ENCODE measurements at regions not wholly inside any gene's neighbourhood (a gene's known extent, or its start where the extent isn't known, plus 50 kb on each side); places are given as distances from the start of the nearest gene placed in this dataset.
"Not testable (repeated sequence)": the region's sequence is repeated elsewhere in the genome, so short reads cannot be mapped to it uniquely, and the experiment has no call there.

DNA sequence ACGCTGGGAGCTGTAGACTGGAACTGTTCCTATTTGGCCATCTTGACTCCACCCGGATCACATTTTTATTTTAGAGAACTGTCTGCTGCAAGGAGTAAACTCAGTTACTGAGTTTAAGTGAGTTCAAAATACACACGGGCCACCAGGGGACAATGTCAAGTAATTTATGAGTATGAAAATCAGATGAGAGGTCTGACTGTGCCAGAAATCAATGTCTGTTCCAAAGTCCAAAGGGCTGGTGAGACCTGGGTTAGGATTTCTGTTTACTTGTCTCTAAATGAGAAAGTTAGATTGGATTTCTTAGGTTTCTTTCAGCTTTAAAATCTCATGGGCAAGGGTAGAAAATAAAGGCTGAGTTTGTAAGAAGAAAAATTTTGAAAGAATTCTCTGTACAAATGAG is 465.8 kb upstream of the MEIS1 start:
- H3K27ac Mint-ChIP-seq: no peak overlapping the region
- H3K4me3 ChIP-seq (replicated peaks in 1 of 3; ENCODE audit: low read depth in 2 of 3, low read length in 3 of 3): no peak overlapping the region
- intact Hi-C loops (cut with micrococcal nuclease): no loop called here
- TF ChIP-seq, protein P1, sequence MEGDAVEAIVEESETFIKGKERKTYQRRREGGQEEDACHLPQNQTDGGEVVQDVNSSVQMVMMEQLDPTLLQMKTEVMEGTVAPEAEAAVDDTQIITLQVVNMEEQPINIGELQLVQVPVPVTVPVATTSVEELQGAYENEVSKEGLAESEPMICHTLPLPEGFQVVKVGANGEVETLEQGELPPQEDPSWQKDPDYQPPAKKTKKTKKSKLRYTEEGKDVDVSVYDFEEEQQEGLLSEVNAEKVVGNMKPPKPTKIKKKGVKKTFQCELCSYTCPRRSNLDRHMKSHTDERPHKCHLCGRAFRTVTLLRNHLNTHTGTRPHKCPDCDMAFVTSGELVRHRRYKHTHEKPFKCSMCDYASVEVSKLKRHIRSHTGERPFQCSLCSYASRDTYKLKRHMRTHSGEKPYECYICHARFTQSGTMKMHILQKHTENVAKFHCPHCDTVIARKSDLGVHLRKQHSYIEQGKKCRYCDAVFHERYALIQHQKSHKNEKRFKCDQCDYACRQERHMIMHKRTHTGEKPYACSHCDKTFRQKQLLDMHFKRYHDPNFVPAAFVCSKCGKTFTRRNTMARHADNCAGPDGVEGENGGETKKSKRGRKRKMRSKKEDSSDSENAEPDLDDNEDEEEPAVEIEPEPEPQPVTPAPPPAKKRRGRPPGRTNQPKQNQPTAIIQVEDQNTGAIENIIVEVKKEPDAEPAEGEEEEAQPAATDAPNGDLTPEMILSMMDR (IDR thresholded peaks at IDR 0.05): no peak
- H3K27me3 ChIP-seq (ENCODE audit: control insufficient read depth in 2 of 2, insufficient read depth in 2 of 2, low read length in 2 of 2): no peaks in the 10 kb centered on the region
- H3K27ac ChIP-seq (ENCODE audit: low read depth in 1 of 2, low read length in 2 of 2): no peak overlapping the region
- H3K27me3 Mint-ChIP-seq (ENCODE audit: low read depth in 3 of 3): peaks cover 0 to 6% (median 0%) of the 10 kb centered on the region in 3 donors
- H3K9me3 Mint-ChIP-seq: peaks cover 3 to 9% (median 6%) of the 10 kb centered on the region in 7 donors
- no peaks in the 10 kb centered on the region for H3K36me3 ChIP-seq (replicated peaks in 1 of 2; ENCODE audit: control insufficient read depth in 1 of 2, insufficient read depth in 2 of 2, low read length in 2 of 2)
- H3K36me3 Mint-ChIP-seq: no peaks in the 10 kb centered on the region
- H3K4me1 ChIP-seq (ENCODE audit: control insufficient read depth in 1 of 2, insufficient read depth in 2 of 2, low read length in 2 of 2): no peaks in the 10 kb centered on the region
- H3K4me3 Mint-ChIP-seq: no peak overlapping the region
- H4K20me1 ChIP-seq (ENCODE audit: insufficient read depth, low read length): no peaks in the 10 kb centered on the region
- H2AFZ ChIP-seq (ENCODE audit: insufficient read depth, low read depth, low read length, poor library complexity, severe bottlenecking): no peak overlapping the region
- H3K4me1 Mint-ChIP-seq: no peaks in the 10 kb centered on the region
- DNase-seq: no peak
- WGBS (ENCODE audit: insufficient coverage): 92% methylated on average over 3 of the region's 3 CpGs
- H3K4me2 ChIP-seq (replicated peaks; ENCODE audit: extremely low read depth, low read length, poor library complexity, severe bottlenecking): no peak overlapping the region
- no peak overlapping the region for H3K9ac ChIP-seq (ENCODE audit: insufficient read depth, low read length, poor library complexity, severe bottlenecking)
- H3K9me3 ChIP-seq (replicated peaks in 1 of 2; ENCODE audit: control insufficient read depth in 1 of 2, insufficient read depth in 1 of 2, low read length in 2 of 2): no peaks in the 10 kb centered on the region
- no peaks in the 10 kb centered on the region for H3K79me2 ChIP-seq (ENCODE audit: insufficient read depth, low read length)

DNA sequence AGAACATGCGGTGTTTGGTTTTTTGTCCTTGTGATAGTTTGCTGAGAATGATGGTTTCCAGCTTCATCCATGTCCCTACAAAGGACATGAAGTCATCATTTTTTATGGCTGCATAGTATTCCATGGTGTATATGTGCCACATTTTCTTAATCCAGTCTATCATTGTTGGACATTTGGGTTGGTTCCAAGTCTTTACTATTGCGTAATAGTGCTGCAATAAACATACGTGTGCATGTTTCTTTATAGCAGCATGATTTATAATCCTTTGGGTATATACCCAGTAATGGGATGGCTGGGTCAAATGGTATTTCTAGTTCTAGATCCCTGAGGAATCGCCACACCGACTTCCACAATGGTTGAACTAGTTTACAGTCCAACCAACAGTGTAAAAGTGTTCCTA is 471.6 kb upstream of the MEIS1 start:
- H3K9me3 ChIP-seq (replicated peaks in 1 of 2; ENCODE audit: control insufficient read depth in 1 of 2, insufficient read depth in 1 of 2, low read length in 2 of 2); H3K79me2 ChIP-seq (ENCODE audit: insufficient read depth, low read length); H3K4me3 Mint-ChIP-seq; intact Hi-C loops (cut with micrococcal nuclease); H2AFZ ChIP-seq (ENCODE audit: insufficient read depth, low read depth, low read length, poor library complexity, severe bottlenecking); H3K27me3 Mint-ChIP-seq (ENCODE audit: low read depth in 3 of 3); H3K4me1 Mint-ChIP-seq; H3K9ac ChIP-seq (ENCODE audit: insufficient read depth, low read length, poor library complexity, severe bottlenecking); H4K20me1 ChIP-seq (ENCODE audit: insufficient read depth, low read length); H3K9me3 Mint-ChIP-seq; DNase-seq; H3K4me2 ChIP-seq (replicated peaks; ENCODE audit: extremely low read depth, low read length, poor library complexity, severe bottlenecking); H3K4me1 ChIP-seq (ENCODE audit: control insufficient read depth in 1 of 2, insufficient read depth in 2 of 2, low read length in 2 of 2); H3K27ac Mint-ChIP-seq; H3K27ac ChIP-seq (ENCODE audit: low read depth in 1 of 2, low read length in 2 of 2); H3K36me3 Mint-ChIP-seq; H3K27me3 ChIP-seq (ENCODE audit: control insufficient read depth in 2 of 2, insufficient read depth in 2 of 2, low read length in 2 of 2); H3K4me3 ChIP-seq (replicated peaks in 1 of 3; ENCODE audit: low read depth in 2 of 3, low read length in 3 of 3); H3K36me3 ChIP-seq (replicated peaks in 1 of 2; ENCODE audit: control insufficient read depth in 1 of 2, insufficient read depth in 2 of 2, low read length in 2 of 2): not testable (repeated sequence)
- WGBS (ENCODE audit: insufficient coverage): no CpG with 5 or more reads among the region's 5 CpGs

All from CD14-positive monocyte (primary cell).